Neural cell (in vitro differentiated cells): ENCODE measurements at regions not wholly inside any gene's neighbourhood (a gene's known extent, or its start where the extent isn't known, plus 50 kb on each side); places are given as distances from the start of the nearest gene placed in this dataset.
"Not testable (repeated sequence)": the region's sequence is repeated elsewhere in the genome, so short reads cannot be mapped to it uniquely, and the experiment has no call there.

Source experiments
- H2AFZ ChIP-seq: fragments of 200-600, 300-800 bp; sonication (generic), shearing (Covaris generic); 2 replicates; pipeline ENCODE4 v1.6.0; 2014; ENCODE audit warnings: low read depth, mild to moderate bottlenecking, antibody characterized with exemption, low read length, moderate library complexity
- H3F3A ChIP-seq: fragments of 200-600 bp; shearing (Covaris generic); 2 replicates; pipeline ENCODE4 v1.6.1; 2016; ENCODE audit warnings: mild to moderate bottlenecking, moderate library complexity, mixed read lengths, antibody characterized with exemption, low read length; ENCODE audit not compliant: insufficient read depth, poor library complexity, severe bottlenecking
- H3K27ac ChIP-seq: fragments of 200-600, 300-800 bp; sonication (generic), shearing (Covaris generic); 2 replicates; pipeline ENCODE4 v1.5.1; 2014; ENCODE audit warnings: mild to moderate bottlenecking, low read length, moderate library complexity
- H3K27me3 ChIP-seq: fragments of 300-800, 200-600 bp; sonication (generic), shearing (Covaris generic); 2 replicates; pipeline ENCODE4 v1.6.0; 2014; ENCODE audit warnings: mild to moderate bottlenecking, low read depth, low read length, moderate library complexity; ENCODE audit not compliant: insufficient read depth
- H3K36me3 ChIP-seq: fragments of 300-800, 200-600 bp; sonication (generic), shearing (Covaris generic); 2 replicates; pipeline ENCODE4 v1.5.1; 2014; ENCODE audit warnings: mild to moderate bottlenecking, antibody characterized with exemption, low read length, moderate library complexity; ENCODE audit not compliant: insufficient read depth
- H3K4me2 ChIP-seq: fragments of 300-800, 200-600 bp; sonication (generic), shearing (Covaris generic); 2 replicates; pipeline ENCODE4 v1.6.0; 2014; ENCODE audit warnings: mild to moderate bottlenecking, low read length
- H3K4me3 ChIP-seq: fragments of 300-800, 200-600 bp; sonication (generic), shearing (Covaris generic); 2 replicates; pipeline ENCODE4 v1.5.1; 2014; ENCODE audit warnings: mild to moderate bottlenecking, low read length, moderate library complexity
- H3K79me2 ChIP-seq: fragments of 200-600 bp; shearing (Covaris generic); replicated peaks from 2 replicates; pipeline ENCODE4 v1.6.0; 2014; ENCODE audit warnings: mild to moderate bottlenecking, low read length, moderate library complexity; ENCODE audit not compliant: insufficient read depth
- H3K9ac ChIP-seq: fragments of 300-800, 200-600 bp; sonication (generic), shearing (Covaris generic); 2 replicates; pipeline ENCODE4 v1.6.1; 2016; ENCODE audit warnings: mild to moderate bottlenecking, low read length, mixed read lengths
- H3K9me2 ChIP-seq: fragments of 200-600 bp; shearing (Covaris generic); 2 replicates; pipeline ENCODE4 v1.6.1; 2016; ENCODE audit warnings: mild to moderate bottlenecking, low read length, mixed read lengths; ENCODE audit not compliant: insufficient read depth
- H3K9me3 ChIP-seq: fragments of 200-600, 300-800 bp; sonication (generic), shearing (Covaris generic); 2 replicates; pipeline ENCODE4 v1.6.1; 2016; ENCODE audit warnings: mild to moderate bottlenecking, mixed run types, low read length, moderate library complexity, mixed read lengths
- H4K20me1 ChIP-seq: fragments of 200-600 bp; shearing (Covaris generic); 2 replicates; pipeline ENCODE4 v1.6.1; 2016; ENCODE audit warnings: mild to moderate bottlenecking, mixed run types; ENCODE audit not compliant: insufficient read depth
- EP300 ChIP-seq: fragments of 450-650 bp; conservative IDR thresholded peaks from 2 replicates; pipeline ENCODE4 v1.6.1; 2014; ENCODE audit warnings: antibody characterized with exemption, mild to moderate bottlenecking, moderate library complexity; ENCODE audit not compliant: poor library complexity, severe bottlenecking
- EZH2 ChIP-seq: fragments of 200-600, 300-800 bp; shearing (Covaris generic), sonication (generic); IDR thresholded peaks from 2 replicates; pipeline ENCODE4 v1.6.1; 2014; ENCODE audit warnings: antibody characterized with exemption, low read length, borderline replicate concordance, mild to moderate bottlenecking; ENCODE audit not compliant: insufficient read depth, poor library complexity, severe bottlenecking
- MXI1 ChIP-seq: fragments of 450-650 bp; conservative IDR thresholded peaks from 2 replicates; pipeline ENCODE4 v1.6.1; 2014; ENCODE audit warnings: antibody characterized with exemption, mild to moderate bottlenecking; ENCODE audit not compliant: poor library complexity, severe bottlenecking
- POLR2AphosphoS5 ChIP-seq: IDR thresholded peaks from 2 replicates; pipeline ENCODE4 v1.6.1; 2012
- RAD21 ChIP-seq: fragments of 450-650 bp; conservative IDR thresholded peaks from 2 replicates; pipeline ENCODE4 v1.6.1; 2014; ENCODE audit warnings: antibody characterized with exemption, mild to moderate bottlenecking, moderate library complexity
- SMC3 ChIP-seq: fragments of 450-650 bp; conservative IDR thresholded peaks from 2 replicates; pipeline ENCODE4 v1.6.1; 2014; ENCODE audit warnings: antibody characterized with exemption, mild to moderate bottlenecking, moderate library complexity; ENCODE audit not compliant: poor library complexity
- TAF1 ChIP-seq: IDR thresholded peaks from 2 replicates; pipeline ENCODE4 v1.6.1; 2012; ENCODE audit warnings: low read depth
- TF ChIP-seq, protein P1 (sequence below): fragments of 450-650 bp; IDR thresholded peaks from 2 replicates; pipeline ENCODE4 v1.5.1; 2014; ENCODE audit warnings: antibody characterized with exemption, mild to moderate bottlenecking, moderate library complexity; ENCODE audit not compliant: poor library complexity, severe bottlenecking

DNA sequence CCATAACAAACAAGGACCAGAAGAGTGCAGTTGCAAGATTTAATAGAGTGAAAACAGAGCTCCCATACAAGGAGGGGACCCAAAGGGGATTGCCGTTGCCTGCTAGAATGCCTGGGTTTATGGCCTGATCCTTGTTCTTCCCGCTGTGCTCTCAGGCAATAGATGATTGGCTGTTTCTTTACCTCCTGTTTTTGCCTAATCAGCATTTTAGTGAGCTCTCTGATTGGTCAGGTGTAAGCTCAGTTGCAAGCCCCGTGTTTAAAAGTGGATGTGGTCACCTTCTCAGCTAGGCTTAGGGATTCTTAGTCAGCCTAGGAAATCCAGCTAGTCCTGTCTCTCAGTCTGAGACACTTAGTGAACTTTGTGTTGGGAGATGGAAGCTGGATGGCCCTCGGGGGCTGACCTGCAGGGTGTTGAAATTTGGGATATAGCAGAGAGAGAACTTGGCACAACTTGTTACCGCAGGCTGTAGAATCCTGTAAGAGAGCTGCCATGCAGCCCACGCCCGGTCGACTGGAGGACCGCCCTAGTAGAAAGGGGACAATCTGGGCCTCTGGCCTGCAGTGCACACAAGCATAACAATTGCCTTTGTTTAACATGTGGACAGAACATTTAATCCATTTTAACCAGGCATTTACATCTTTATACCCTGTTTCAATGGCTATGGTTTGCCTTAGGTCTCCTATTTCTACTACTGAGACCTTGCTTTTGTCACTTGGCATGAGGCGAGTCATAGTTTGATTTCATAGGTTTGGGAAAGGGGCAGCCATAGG is 106.0 kb downstream of the TMEM167A start:
- H3K79me2 ChIP-seq, H2AFZ ChIP-seq, H3K4me3 ChIP-seq, H3K9ac ChIP-seq, H3K27ac ChIP-seq, H3K36me3 ChIP-seq, H3K27me3 ChIP-seq, H4K20me1 ChIP-seq, H3K9me2 ChIP-seq, H3K4me2 ChIP-seq, H3K9me3 ChIP-seq, H3F3A ChIP-seq: not testable (repeated sequence)

DNA sequence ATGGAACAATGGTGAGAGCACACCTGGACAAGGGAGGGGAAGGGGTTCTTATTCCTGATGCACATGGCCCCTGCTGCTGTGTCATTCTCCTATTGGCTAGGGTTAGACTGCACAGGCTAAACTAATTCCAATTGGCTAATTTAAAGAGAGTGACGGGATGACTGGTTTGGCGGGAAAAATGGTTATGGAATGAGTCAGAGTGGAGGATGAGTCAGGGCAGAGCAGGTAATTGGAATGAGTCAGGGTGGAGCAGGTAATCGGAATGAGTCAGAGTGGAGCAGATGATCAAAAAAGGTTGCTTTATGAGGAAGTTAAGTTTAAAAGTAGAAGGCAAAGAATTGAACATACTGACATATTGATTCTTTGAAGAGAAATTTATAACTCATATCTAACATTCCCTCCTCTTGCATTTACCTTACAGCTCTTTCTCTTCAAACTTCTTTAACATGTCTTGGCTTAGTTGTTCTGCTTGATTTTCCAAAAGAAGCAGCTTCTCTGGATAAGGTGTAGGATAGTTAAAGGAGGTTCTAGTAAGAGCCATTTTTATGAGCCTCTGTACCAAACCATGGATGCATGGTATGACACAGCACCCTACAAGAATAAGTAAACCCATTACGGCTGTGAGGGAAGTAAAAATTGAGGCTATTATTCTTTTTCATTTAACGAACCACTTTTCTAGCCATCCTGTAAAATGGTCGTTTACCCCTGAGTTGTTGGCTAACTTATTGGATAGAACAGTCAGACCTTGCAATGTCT is 107.8 kb downstream of the TMEM167A start:
- H3K79me2 ChIP-seq, H3K36me3 ChIP-seq, H3K4me2 ChIP-seq, H3K9ac ChIP-seq, H3K4me3 ChIP-seq, H3K9me3 ChIP-seq, H3F3A ChIP-seq, H3K27me3 ChIP-seq, H3K9me2 ChIP-seq, H3K27ac ChIP-seq, H4K20me1 ChIP-seq, H2AFZ ChIP-seq: not testable (repeated sequence)

DNA sequence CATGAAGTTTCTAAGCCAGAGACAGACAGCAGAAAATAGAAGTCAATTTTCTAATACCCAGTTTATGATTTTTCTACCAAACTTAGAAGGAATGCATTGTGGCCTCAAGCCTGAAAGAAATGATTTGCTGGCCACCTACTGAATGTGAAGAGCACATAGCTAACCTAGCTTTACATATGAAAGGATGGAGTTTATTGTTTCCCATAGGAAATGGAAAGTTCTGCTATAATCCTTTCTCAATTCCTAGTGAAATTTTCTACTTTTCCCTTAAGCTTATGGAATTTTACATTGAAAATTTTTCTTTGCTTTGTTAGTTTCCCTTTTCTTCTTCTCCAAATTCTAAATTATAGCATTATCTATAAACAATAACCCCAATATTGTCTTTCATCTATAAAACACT is 110.1 kb downstream of the TMEM167A start:
- no peaks in the 10 kb centered on the region for H4K20me1 ChIP-seq
- no peak overlapping the region for H2AFZ ChIP-seq
- H3K27me3 ChIP-seq, result no peaks in the 10 kb centered on the region
- H3K9ac ChIP-seq, result no peak overlapping the region
- H3K4me2 ChIP-seq, result no peak overlapping the region
- no peaks in the 10 kb centered on the region for H3K79me2 ChIP-seq
- no peak overlapping the region for H3K27ac ChIP-seq
- no peaks in the 10 kb centered on the region for H3K36me3 ChIP-seq
- no peaks in the 10 kb centered on the region for H3K9me2 ChIP-seq
- TF ChIP-seq POLR2AphosphoS5, result no peak
- H3K4me3 ChIP-seq, result no peak overlapping the region
- H3F3A ChIP-seq, result no peaks in the 10 kb centered on the region
- no peaks in the 10 kb centered on the region for H3K9me3 ChIP-seq

GRCh38 chr5:82959466-82959865 is 117.7 kb downstream of the TMEM167A start:
- Histone ChIP-seq H3F3A (no peaks in the 10 kb centered on the region), H3K9ac (no peak overlapping the region), H3K9me2 (no peaks in the 10 kb centered on the region), H3K27ac (no peak overlapping the region), H3K79me2 (no peaks in the 10 kb centered on the region), H4K20me1 (no peaks in the 10 kb centered on the region), H3K27me3 (no peaks in the 10 kb centered on the region), H3K4me3 (no peak overlapping the region), H3K4me2 (no peak overlapping the region), H2AFZ (no peak overlapping the region), H3K36me3 (no peaks in the 10 kb centered on the region), H3K9me3 (no peaks in the 10 kb centered on the region)
- TF ChIP-seq EP300 (no peak), SMC3 (no peak), TAF1 (no peak), RAD21 (no peak), EZH2 (no peak), POLR2AphosphoS5 (no peak), MXI1 (no peak)
- TF ChIP-seq, protein P1, sequence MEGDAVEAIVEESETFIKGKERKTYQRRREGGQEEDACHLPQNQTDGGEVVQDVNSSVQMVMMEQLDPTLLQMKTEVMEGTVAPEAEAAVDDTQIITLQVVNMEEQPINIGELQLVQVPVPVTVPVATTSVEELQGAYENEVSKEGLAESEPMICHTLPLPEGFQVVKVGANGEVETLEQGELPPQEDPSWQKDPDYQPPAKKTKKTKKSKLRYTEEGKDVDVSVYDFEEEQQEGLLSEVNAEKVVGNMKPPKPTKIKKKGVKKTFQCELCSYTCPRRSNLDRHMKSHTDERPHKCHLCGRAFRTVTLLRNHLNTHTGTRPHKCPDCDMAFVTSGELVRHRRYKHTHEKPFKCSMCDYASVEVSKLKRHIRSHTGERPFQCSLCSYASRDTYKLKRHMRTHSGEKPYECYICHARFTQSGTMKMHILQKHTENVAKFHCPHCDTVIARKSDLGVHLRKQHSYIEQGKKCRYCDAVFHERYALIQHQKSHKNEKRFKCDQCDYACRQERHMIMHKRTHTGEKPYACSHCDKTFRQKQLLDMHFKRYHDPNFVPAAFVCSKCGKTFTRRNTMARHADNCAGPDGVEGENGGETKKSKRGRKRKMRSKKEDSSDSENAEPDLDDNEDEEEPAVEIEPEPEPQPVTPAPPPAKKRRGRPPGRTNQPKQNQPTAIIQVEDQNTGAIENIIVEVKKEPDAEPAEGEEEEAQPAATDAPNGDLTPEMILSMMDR, result no peak
